ENCODE measurements at regions not wholly inside any gene's neighbourhood (a gene's known extent, or its start where the extent isn't known, plus 50 kb on each side); places are given as distances from the start of the nearest gene placed in this dataset.

- no peaks in the 10 kb centered on the region for H3K36me3 Mint-ChIP-seq (ENCODE audit: low read depth)
- H3K4me1 Mint-ChIP-seq (ENCODE audit: low read depth) = no peaks in the 10 kb centered on the region
- ChIA-PET CTCF (no interaction called here), POLR2A (no interaction called here)
- intact Hi-C loops (cut with micrococcal nuclease) = no loop called here
- TF ChIP-seq CTCF (IDR thresholded peaks at IDR 0.05) = no peak
- H3K27me3 Mint-ChIP-seq = no peaks in the 10 kb centered on the region
- no peak overlapping the region for H3K27ac Mint-ChIP-seq
- ATAC-seq (no peak), DNase-seq (no peak)
- H3K9me3 Mint-ChIP-seq = no peaks in the 10 kb centered on the region
- H3K4me3 Mint-ChIP-seq = no peak overlapping the region
Observed at GRCh38 chr4:66927937-66928336, 617.4 kb downstream of the CENPC start.

- POLR2A ChIA-PET = no interaction called here
- intact Hi-C loops (cut with micrococcal nuclease) = no loop called here
- H3K9me3 Mint-ChIP-seq = no peaks in the 10 kb centered on the region
- no peak overlapping the region for H3K4me3 Mint-ChIP-seq
- DNase-seq = no peak
- TF ChIP-seq CTCF (IDR thresholded peaks at IDR 0.05) = no peak
- no peak for ATAC-seq
- no peak overlapping the region for H3K27ac Mint-ChIP-seq
- CTCF ChIA-PET = no interaction called here
- no peaks in the 10 kb centered on the region for H3K27me3 Mint-ChIP-seq
- no peaks in the 10 kb centered on the region for H3K36me3 Mint-ChIP-seq (ENCODE audit: low read depth)
- no peaks in the 10 kb centered on the region for H3K4me1 Mint-ChIP-seq (ENCODE audit: low read depth)
Observed at GRCh38 chr4:66926687-66927086, 618.6 kb downstream of the CENPC start.

DNA sequence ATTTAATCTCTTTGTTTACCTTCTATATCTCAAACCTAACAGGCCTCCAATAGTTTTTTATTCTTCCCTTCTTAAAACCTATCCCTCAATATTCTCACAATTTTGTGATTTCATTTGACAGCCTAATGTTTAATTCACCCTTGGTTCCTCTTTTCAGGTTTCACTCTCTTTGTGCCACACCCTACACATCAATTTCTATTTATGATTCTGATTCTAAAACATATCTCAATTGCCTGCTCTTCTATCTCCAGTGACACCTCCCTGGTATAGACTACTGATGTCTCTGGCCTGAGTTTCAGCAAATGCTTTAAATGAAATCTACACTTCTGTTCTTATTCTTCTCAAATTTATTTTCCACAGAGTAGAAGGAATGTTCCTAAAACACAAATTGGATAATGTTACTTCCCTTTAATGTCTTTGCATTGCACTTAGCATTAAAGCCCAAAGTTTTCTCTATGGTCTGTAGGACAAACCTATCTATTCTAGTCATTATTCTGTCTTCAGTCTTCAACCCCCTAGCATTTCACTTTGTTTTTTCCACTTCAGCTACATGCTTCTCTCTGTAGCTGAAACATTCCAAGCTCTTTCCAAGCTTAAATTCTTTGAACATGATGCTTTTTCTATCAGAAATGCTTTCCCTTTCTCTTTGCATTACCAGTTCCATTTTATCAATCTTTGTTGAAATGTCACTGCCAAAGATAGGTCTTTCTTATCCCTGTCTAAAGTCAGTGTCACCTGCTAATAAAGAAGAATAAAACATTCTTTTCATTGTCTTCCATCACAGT is 622.0 kb downstream of the CENPC start:
- H3K27me3 Mint-ChIP-seq = no peaks in the 10 kb centered on the region
- no peak for TF ChIP-seq CTCF (IDR thresholded peaks at IDR 0.05)
- CTCF ChIA-PET = interaction anchor here (0.6 kb wide), 1 partner anchor 36 kb away, joined by 3 read pairs; no protein-coding TSS in a partner anchor
- intact Hi-C loops (cut with micrococcal nuclease) = no loop called here
- no peak overlapping the region for H3K4me3 Mint-ChIP-seq
- H3K36me3 Mint-ChIP-seq (ENCODE audit: low read depth) = no peaks in the 10 kb centered on the region
- POLR2A ChIA-PET = no interaction called here
- no peaks in the 10 kb centered on the region for H3K9me3 Mint-ChIP-seq
- H3K27ac Mint-ChIP-seq = no peak overlapping the region
- H3K4me1 Mint-ChIP-seq (ENCODE audit: low read depth) = no peaks in the 10 kb centered on the region
- ATAC-seq (no peak), DNase-seq (no peak)

DNA sequence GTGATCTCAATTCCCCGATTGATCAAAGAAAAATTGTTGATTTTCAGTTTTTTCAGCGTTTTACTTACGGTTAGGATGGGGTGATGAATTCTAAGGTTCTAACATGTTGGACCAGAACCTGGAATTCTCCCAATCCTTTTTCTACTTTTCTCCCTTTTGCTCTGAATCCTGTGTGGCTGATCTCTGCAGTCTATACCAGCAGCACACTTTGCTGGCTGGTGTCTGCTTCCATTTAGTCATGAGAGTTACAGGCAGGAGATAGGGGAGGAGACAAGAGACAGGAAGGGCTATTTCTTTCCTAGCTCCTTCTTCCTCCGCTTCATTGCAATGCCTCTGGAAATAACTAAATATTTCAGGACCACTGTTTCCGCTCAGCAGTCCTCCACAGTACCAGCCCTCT is 623.9 kb downstream of the CENPC start:
- POLR2A ChIA-PET = no interaction called here
- Mint-ChIP-seq H3K27me3 (no peaks in the 10 kb centered on the region), H3K4me1 (ENCODE audit: low read depth) (no peaks in the 10 kb centered on the region), H3K9me3 (no peaks in the 10 kb centered on the region), H3K36me3 (ENCODE audit: low read depth) (no peaks in the 10 kb centered on the region), H3K4me3 (no peak overlapping the region), H3K27ac (no peak overlapping the region)
- DNase-seq (no peak), ATAC-seq (no peak)
- TF ChIP-seq CTCF (IDR thresholded peaks at IDR 0.05) = no peak
- CTCF ChIA-PET = no interaction called here
- intact Hi-C loops (cut with micrococcal nuclease) = no loop called here

DNA sequence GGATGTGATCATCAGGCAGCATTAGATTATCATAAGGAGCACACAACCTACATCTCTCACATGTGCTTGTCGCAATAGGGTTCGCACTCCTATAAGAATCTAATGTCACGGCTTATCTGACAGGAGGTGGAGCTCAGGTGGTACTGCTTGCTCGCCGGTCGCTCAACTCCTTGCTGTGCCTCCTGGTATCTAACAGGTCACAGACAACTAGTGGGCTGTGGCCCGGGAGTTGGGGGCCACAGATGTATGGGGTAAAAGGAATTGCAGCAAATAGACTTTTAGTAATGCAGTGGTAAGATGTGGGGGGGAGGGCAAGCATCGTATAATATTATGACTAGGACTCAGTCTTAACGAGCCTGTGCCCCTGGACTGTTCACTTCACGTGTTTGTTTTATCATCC is 624.8 kb downstream of the CENPC start:
- TF ChIP-seq CTCF (IDR thresholded peaks at IDR 0.05) = no peak
- Mint-ChIP-seq H3K27me3 (no peaks in the 10 kb centered on the region), H3K9me3 (no peaks in the 10 kb centered on the region), H3K27ac (no peak overlapping the region), H3K36me3 (ENCODE audit: low read depth) (no peaks in the 10 kb centered on the region), H3K4me1 (ENCODE audit: low read depth) (no peaks in the 10 kb centered on the region), H3K4me3 (no peak overlapping the region)
- intact Hi-C loops (cut with micrococcal nuclease) = no loop called here
- CTCF ChIA-PET = no interaction called here
- POLR2A ChIA-PET = no interaction called here
- ATAC-seq (no peak), DNase-seq (no peak)

Data from activated CD8-positive, alpha-beta T cell treated with anti-CD3 and anti-CD28 coated beads for 36 hours (primary cell).